IMR-90 (cell line): ENCODE measurements at regions not wholly inside any gene's neighbourhood (a gene's known extent, or its start where the extent isn't known, plus 50 kb on each side); places are given as distances from the start of the nearest gene placed in this dataset.

Experiments
- ATAC-seq: fragments of 200-7000 bp; cut with Tn5 transposase; 2 replicates; pipeline ENCODE4 v1.9.1; 2020; ENCODE audit warnings: low read depth, mild to moderate bottlenecking, moderate library complexity
- BruUV-seq: library from RNA; stranded (reverse); fragments of 400-500 nt; replicated peaks from 2 replicates; lab custom pipeline; 2021; lab: Mats Ljungman, UMichigan
- CTCF ChIA-PET: fragments of 300-600 bp; formaldehyde crosslinking; extraction: SDS; loops from one replicate; lab custom pipeline; 2021; ENCODE audit warnings: antibody characterized with exemption; lab: Yijun Ruan, JAX
- POLR2A ChIA-PET: fragments of 300-600 bp; sonication (Branson Sonifier 250); formaldehyde crosslinking; loops from one replicate; lab custom pipeline; 2022; ENCODE audit warnings: antibody characterized with exemption; ENCODE audit not compliant: unreplicated experiment; lab: Charles Lee
- DNase-seq: peaks from one replicate; pipeline ENCODE4 v3.0.0; 2013
- H2AFZ ChIP-seq: replicated peaks from 2 replicates; pipeline ENCODE3; 2013; ENCODE audit warnings: low read length, mild to moderate bottlenecking; ENCODE audit not compliant: poor library complexity
- H2AK5ac ChIP-seq: 2 replicates; pipeline ENCODE4 v1.6.1; 2013; ENCODE audit warnings: low read depth, low read length, inconsistent platforms
- H2AK9ac ChIP-seq: replicated peaks from 2 replicates; pipeline ENCODE3; 2013; ENCODE audit warnings: mild to moderate bottlenecking, low read depth, low read length, moderate library complexity; ENCODE audit not compliant: poor library complexity
- H2BK120ac ChIP-seq: 2 replicates; pipeline ENCODE4 v1.6.1; 2013; ENCODE audit warnings: low read depth, low read length, inconsistent platforms
- H2BK15ac ChIP-seq: 3 replicates; pipeline ENCODE4 v1.6.1; 2013; ENCODE audit warnings: low read depth, low read length, inconsistent platforms
- H2BK20ac ChIP-seq: 2 replicates; pipeline ENCODE4 v1.6.1; 2013; ENCODE audit warnings: low read depth, mild to moderate bottlenecking, inconsistent platforms, low read length, moderate library complexity
- H2BK5ac ChIP-seq: 2 replicates; pipeline ENCODE4 v1.6.1; 2013; ENCODE audit warnings: mild to moderate bottlenecking, low read depth, low read length, inconsistent platforms; ENCODE audit not compliant: poor library complexity, severe bottlenecking
- H3K14ac ChIP-seq: replicated peaks from 2 replicates; pipeline ENCODE4 v1.6.1; 2013; ENCODE audit warnings: low read depth, low read length, inconsistent platforms
- H3K18ac ChIP-seq: 2 replicates; pipeline ENCODE4 v1.6.1; 2013; ENCODE audit warnings: low read depth, low read length, control low read depth
- H3K23ac ChIP-seq: 2 replicates; pipeline ENCODE4 v1.6.1; 2013; ENCODE audit warnings: low read depth, low read length, inconsistent platforms
- H3K27ac ChIP-seq: 2 replicates; pipeline ENCODE4 v1.5.1; 2013; ENCODE audit warnings: mild to moderate bottlenecking, control low read depth, low read length; ENCODE audit not compliant: insufficient read depth
- H3K27me3 ChIP-seq: 2 replicates; pipeline ENCODE4 v1.6.1; 2013; ENCODE audit warnings: low read length; ENCODE audit not compliant: control insufficient read depth, insufficient read depth
- H3K36me3 ChIP-seq: 2 replicates; pipeline ENCODE4 v1.6.1; 2013; ENCODE audit warnings: low read length, mixed read lengths; ENCODE audit not compliant: control insufficient read depth, insufficient read depth
- H3K4ac ChIP-seq: 2 replicates; pipeline ENCODE4 v1.6.1; 2013; ENCODE audit warnings: low read depth, low read length, inconsistent platforms
- H3K4me1 ChIP-seq: 2 replicates; pipeline ENCODE4 v1.6.1; 2013; ENCODE audit warnings: low read length, mixed read lengths; ENCODE audit not compliant: control insufficient read depth, insufficient read depth
- H3K4me2 ChIP-seq: 2 replicates; pipeline ENCODE4 v1.6.1; 2013; ENCODE audit warnings: low read depth, mild to moderate bottlenecking, control low read depth, low read length, moderate library complexity
- H3K4me3 ChIP-seq: 2 replicates; pipeline ENCODE4 v1.5.1; 2013; ENCODE audit warnings: low read depth, mild to moderate bottlenecking, control low read depth, low read length, moderate library complexity; ENCODE audit not compliant: insufficient read depth
- H3K56ac ChIP-seq: 2 replicates; pipeline ENCODE4 v1.6.1; 2013; ENCODE audit warnings: low read length, inconsistent platforms; ENCODE audit not compliant: insufficient read depth; ENCODE audit errors: extremely low read depth
- H3K79me1 ChIP-seq, 2 experiments: 2 replicates each; pipeline ENCODE4 v1.6.1; 2013; ENCODE audit warnings: low read length in 2 of 2, inconsistent platforms in 1 of 2, low read depth in 1 of 2
- H3K9ac ChIP-seq: 2 replicates; pipeline ENCODE4 v1.6.1; 2013; ENCODE audit warnings: low read depth, low read length, control low read depth
- H3K9me1 ChIP-seq: 2 replicates; pipeline ENCODE4 v1.6.1; 2013; ENCODE audit warnings: low read length, inconsistent platforms; ENCODE audit not compliant: insufficient read depth
- H3K9me3 ChIP-seq: 2 replicates; pipeline ENCODE4 v1.6.1; 2013; ENCODE audit warnings: low read length; ENCODE audit not compliant: control insufficient read depth, insufficient read depth
- H4K20me1 ChIP-seq: 2 replicates; pipeline ENCODE4 v1.6.1; 2013; ENCODE audit warnings: low read length, inconsistent platforms; ENCODE audit not compliant: insufficient read depth
- H4K5ac ChIP-seq: 2 replicates; pipeline ENCODE4 v1.6.1; 2013; ENCODE audit warnings: mild to moderate bottlenecking, low read depth, low read length, control low read depth
- H4K8ac ChIP-seq, 2 experiments: 2 replicates each; pipeline ENCODE4 v1.6.1; 2013; ENCODE audit warnings: low read depth in 2 of 2, low read length in 2 of 2, control low read depth in 1 of 2, inconsistent platforms in 1 of 2
- H4K91ac ChIP-seq: 2 replicates; pipeline ENCODE4 v1.6.1; 2013; ENCODE audit warnings: low read depth, low read length, inconsistent platforms; ENCODE audit not compliant: insufficient read depth
- BHLHE40 ChIP-seq: fragments of 150-350 bp; IDR thresholded peaks from 2 replicates; pipeline ENCODE4 v1.6.1; 2016; ENCODE audit warnings: mild to moderate bottlenecking, low read depth, low read length
- CEBPB ChIP-seq: IDR thresholded peaks from 2 replicates; pipeline ENCODE4 v1.6.1; 2012; ENCODE audit warnings: low read depth, low read length, improper control_type of control experiment
- POLR2A ChIP-seq: IDR thresholded peaks from 2 replicates; pipeline ENCODE4 v1.6.1; 2012; ENCODE audit warnings: mild to moderate bottlenecking, low read depth, low read length
- RCOR1 ChIP-seq: IDR thresholded peaks from 2 replicates; pipeline ENCODE4 v1.6.1; 2012; ENCODE audit warnings: mild to moderate bottlenecking, low read length, improper control_type of control experiment; ENCODE audit not compliant: insufficient replicate concordance
- WGBS, 2 experiments: methylation state at CpG; one replicate each; pipeline versions ENCODE4 v1.1.5 to v1.1.7; 2013; ENCODE audit warnings: missing lambda C conversion rate in 2 of 2; ENCODE audit not compliant: insufficient read length in 1 of 2; ENCODE audit errors: extremely low coverage in 2 of 2; 5-methylcytosine and 5-hydroxymethylcytosine counted together
- dilution Hi-C: fragments of 300-500 bp; cut with HindIII; formaldehyde crosslinking; loops from one replicate; pipeline ENCODE4 v1.14.3; 2018; ENCODE audit warnings: low sequenced_read_pairs; ENCODE audit not compliant: unreplicated experiment
- in situ Hi-C: fragments of 300-500 bp; cut with MboI; formaldehyde crosslinking; loops from 3 replicates; pipeline ENCODE4 v1.14.3; 2019; ENCODE audit warnings: low sequenced_read_pairs, inconsistent platforms, mixed read lengths
- intact Hi-C: fragments of 100-400 bp; cut with micrococcal nuclease; formaldehyde crosslinking; loops from 2 replicates; pipeline ENCODE4 v1.10.0; 2022

DNA sequence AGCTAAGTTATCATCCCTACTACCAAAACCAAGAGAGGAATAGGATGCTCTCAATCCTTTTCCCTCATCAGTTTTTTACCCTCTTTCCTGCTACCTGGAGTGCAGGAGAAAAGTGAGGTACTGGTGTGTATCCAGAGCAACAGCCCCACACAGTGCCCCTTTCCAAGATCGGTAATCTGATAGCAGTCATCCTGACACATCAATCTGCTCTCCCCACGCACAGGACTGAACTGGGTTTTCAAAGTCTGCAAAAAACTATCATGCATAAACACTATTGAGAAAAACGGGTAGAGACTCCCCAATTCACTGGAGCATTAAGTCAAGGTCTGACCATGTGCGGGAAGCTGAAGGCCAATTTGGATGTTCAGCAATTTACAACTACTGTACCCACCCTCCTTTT, 284.8 kb downstream of the RBM26 start:
- CTCF ChIA-PET: no interaction called here
- H3K4me3 ChIP-seq: no peak overlapping the region
- no peak overlapping the region for H2AFZ ChIP-seq
- BruUV-seq: no TSS peak
- H2AK5ac ChIP-seq: no peak overlapping the region
- no peaks in the 10 kb centered on the region for H3K9me3 ChIP-seq
- H3K4ac ChIP-seq: no peak overlapping the region
- no peak overlapping the region for H3K14ac ChIP-seq
- no peak overlapping the region for H4K91ac ChIP-seq
- POLR2A ChIA-PET: no interaction called here
- no peaks in the 10 kb centered on the region for H4K20me1 ChIP-seq
- dilution Hi-C loops (no loop called here), intact Hi-C loops (no loop called here), in situ Hi-C loops (no loop called here)
- H3K79me1 ChIP-seq: no peaks in the 10 kb centered on the region
- no peak overlapping the region for H2BK20ac ChIP-seq
- no peak overlapping the region for H3K4me2 ChIP-seq
- no peak overlapping the region for H3K56ac ChIP-seq
- DNase-seq (no peak), ATAC-seq (no peak)
- no peak overlapping the region for H3K23ac ChIP-seq
- H3K9ac ChIP-seq: no peak overlapping the region
- H4K5ac ChIP-seq: no peak overlapping the region
- H3K27me3 ChIP-seq: no peaks in the 10 kb centered on the region
- H3K36me3 ChIP-seq: no peaks in the 10 kb centered on the region
- H2AK9ac ChIP-seq: no peak overlapping the region
- no peak overlapping the region for H2BK120ac ChIP-seq
- WGBS, 2 experiments: no CpG with 5 or more reads among the region's 4 CpGs
- H2BK5ac ChIP-seq: no peak overlapping the region
- H4K8ac ChIP-seq: no peak overlapping the region
- no peaks in the 10 kb centered on the region for H3K9me1 ChIP-seq
- H3K27ac ChIP-seq: no peak overlapping the region
- TF ChIP-seq CEBPB: no peak
- TF ChIP-seq RCOR1: no peak
- no peak for TF ChIP-seq POLR2A
- no peak for TF ChIP-seq BHLHE40
- no peak overlapping the region for H3K18ac ChIP-seq
- H3K4me1 ChIP-seq: no peaks in the 10 kb centered on the region
- H2BK15ac ChIP-seq: no peak overlapping the region
